D341Med (cell line): ENCODE measurements at regions not wholly inside any gene's neighbourhood (a gene's known extent, or its start where the extent isn't known, plus 50 kb on each side); places are given as distances from the start of the nearest gene placed in this dataset.

ENCODE experiments used
- DNase-seq: peaks from one replicate; pipeline ENCODE4 v3.0.0; 2012; ENCODE audit warnings: low spot score

GRCh38 chr9:89234205-89235067 is 55.8 kb upstream of the SHC3 start:
- peak; percentile 80 for DNase-seq

- DNase-seq = no peak
Measured at GRCh38 chr9:89236955-89237573, 58.4 kb upstream of the SHC3 start.

GRCh38 chr9:89238424-89238823 is 59.8 kb upstream of the SHC3 start:
- DNase-seq = no peak

- DNase-seq = no peak
Measured at GRCh38 chr9:89243296-89244061, 64.9 kb upstream of the SHC3 start.

GRCh38 chr9:89246840-89247239 is 64.2 kb upstream of the CKS2 start:
- no peak for DNase-seq

DNA sequence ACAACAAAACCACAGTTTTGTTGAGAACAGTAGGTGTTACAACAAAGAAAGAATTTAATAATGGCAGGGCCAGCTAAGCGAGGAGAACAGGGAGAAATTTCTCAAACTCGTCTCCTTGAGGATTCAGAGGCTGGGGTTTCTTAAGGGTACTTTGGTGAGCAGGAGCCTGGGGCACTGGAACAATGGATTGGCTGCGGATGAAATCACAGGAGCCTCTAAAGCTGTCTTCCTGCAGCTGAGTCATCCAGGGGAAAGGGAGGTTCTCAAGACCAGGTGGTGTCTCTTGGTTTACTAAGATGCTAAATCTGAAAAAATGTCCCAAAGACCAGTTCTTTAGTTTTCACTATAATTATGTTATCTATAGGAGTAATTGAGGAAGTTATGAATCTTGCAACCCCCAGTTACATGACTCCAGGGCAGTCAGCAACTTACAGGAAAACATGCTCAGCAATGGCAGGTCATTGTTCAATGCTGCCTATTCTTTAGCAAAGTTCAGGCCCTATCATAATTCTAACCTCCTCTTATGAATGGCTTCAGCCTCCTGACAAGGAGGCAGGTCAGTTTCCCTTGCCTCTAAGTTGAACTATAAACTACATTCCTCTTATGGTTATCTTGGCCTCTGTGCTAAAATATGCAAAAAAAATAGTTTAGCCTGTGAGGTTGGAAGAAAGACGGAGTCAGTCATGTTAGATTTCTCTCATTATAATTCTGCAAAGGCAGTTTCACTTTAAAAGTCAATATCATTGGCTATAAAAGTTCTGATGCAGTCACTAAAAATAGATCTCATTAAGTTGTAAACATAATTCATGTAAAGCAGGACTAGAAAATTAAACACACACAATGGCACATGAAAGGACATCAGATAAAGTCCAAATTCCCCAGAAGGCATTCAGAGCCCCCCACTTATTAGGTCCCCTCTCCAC is 63.3 kb upstream of the CKS2 start:
- DNase-seq = no peak

- DNase-seq = no peak
Measured at GRCh38 chr9:89249001-89249400, 62.0 kb upstream of the CKS2 start.

DNA sequence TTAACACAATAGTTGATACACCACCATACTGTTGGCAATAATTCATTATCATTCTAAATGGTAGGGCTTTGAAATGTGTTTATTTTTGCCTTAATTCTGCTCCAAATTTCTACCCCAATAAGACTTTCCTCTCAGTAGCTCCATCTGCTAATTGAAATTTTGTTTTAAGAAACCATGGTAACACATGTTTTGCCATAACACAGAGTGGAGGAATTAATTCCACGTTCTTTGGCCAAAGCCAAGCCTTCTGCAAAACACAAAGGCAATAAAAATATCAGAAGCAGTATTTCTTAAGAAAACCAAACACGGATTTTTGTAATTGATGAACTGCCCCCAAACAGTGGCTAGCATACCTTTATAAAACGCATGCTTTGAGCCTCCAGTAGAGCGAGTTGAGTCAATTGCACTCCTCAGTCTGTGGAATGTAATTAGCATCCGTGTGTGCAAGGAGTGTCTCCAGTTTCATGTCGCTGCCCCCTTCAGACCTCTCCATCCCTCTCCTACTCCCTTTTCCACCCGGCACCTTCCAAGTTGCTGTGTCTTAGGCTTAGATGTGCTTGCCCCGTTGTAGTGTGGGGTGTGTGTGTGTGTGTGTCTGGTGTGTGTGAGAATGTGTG is 58.2 kb upstream of the CKS2 start:
- DNase-seq = no peak

- DNase-seq = no peak
Measured at GRCh38 chr9:89254058-89254772, 56.8 kb upstream of the CKS2 start.

DNA sequence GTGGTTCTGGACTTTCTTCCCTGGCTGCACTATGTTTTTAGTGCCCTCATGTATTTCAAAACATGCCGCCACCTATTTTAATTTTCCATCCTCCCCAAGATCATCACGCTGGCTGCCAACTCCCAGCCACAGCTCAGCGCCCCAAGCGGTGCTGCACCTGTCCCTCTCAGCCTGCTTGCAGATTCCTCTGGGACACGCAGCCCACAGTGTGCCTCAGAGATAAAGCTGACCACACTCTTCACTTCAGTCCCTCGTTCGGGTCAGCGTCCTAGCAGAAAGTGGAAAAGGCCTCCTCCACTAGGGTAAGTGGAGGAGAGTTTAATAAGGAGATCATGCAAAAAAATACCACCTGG is 56.2 kb upstream of the CKS2 start:
- DNase-seq = no peak

GRCh38 chr9:89256225-89256624 is 54.8 kb upstream of the CKS2 start:
- no peak for DNase-seq

DNA sequence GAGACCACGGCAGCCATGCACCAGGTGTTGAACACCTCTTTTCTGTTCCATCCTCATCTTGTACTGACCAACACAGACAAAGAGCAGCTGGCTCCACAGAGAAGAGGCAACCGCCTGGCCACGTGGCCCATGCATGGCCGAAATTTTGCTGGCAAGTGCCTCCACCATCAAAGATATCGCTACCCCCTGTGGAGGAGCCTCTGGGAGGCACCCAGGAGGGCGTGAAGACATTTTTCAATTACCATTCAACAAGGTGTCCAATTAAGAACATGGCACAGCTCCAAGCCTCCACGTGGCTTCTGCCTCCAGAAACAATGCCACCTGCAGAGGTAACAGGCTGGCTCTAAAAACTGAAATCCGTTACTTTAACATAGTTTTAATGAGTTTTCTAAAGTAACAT is 54.4 kb upstream of the CKS2 start:
- DNase-seq = no peak

DNA sequence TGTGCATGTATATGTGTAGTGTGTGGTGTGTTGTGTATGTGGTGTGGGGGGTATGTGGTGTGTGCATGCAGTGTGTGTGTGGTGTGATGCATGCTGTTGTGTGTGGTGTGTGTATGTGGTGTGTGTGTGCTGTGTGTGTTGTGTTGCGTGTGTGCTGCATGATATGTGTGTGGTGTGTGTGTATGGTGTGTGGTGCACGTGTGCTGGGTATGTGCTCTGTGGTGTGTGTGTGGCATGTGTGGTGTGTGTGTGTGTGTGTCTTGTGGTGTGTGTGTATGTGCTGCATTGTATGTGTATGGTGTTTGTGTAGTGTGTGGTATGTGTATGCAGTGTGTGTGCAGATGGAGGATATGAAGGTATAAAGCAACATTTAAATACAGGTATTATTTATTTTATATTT is 50.5 kb upstream of the CKS2 start:
- DNase-seq = no peak
